CD14-positive monocyte (primary cell): ENCODE measurements at regions not wholly inside any gene's neighbourhood (a gene's known extent, or its start where the extent isn't known, plus 50 kb on each side); places are given as distances from the start of the nearest gene placed in this dataset.

Source experiments
- DNase-seq, 3 donors: peaks; one replicate each; pipeline ENCODE4 v3.0.0-alpha.2; 2011 to 2022
- H2AFZ ChIP-seq: 2 replicates; pipeline ENCODE4 v1.6.0; 2012; ENCODE audit warnings: mild to moderate bottlenecking, low read depth, low read length, inconsistent platforms; ENCODE audit not compliant: insufficient read depth, poor library complexity, severe bottlenecking
- H3K27ac ChIP-seq, 2 donors: 1 replicate in 1 of 2; 2 replicates in 1 of 2; pipeline ENCODE4 v1.5.1; 2012 to 2013; ENCODE audit warnings: low read length in 2 of 2, control low read depth in 1 of 2, inconsistent platforms in 1 of 2, low read depth in 1 of 2, mild to moderate bottlenecking in 1 of 2
- H3K27me3 ChIP-seq, 2 donors: one replicate each; pipeline versions ENCODE4 v1.6.0 to v1.6.1; 2011 to 2013; ENCODE audit warnings: low read length in 2 of 2; ENCODE audit not compliant: control insufficient read depth in 2 of 2, insufficient read depth in 2 of 2
- H3K36me3 ChIP-seq, 2 donors: replicated peaks in 1 of 2; 1 replicate in 1 of 2; 2 replicates in 1 of 2; pipeline versions ENCODE4 v1.5.1 to v1.6.1; 2012 to 2013; ENCODE audit warnings: low read length in 2 of 2, control low read depth in 1 of 2, inconsistent platforms in 1 of 2, mild to moderate bottlenecking in 1 of 2; ENCODE audit not compliant: insufficient read depth in 2 of 2, control insufficient read depth in 1 of 2
- H3K4me1 ChIP-seq, 2 donors: 1 replicate in 1 of 2; 2 replicates in 1 of 2; pipeline versions ENCODE4 v1.5.1 to v1.6.1; 2012 to 2013; ENCODE audit warnings: low read length in 2 of 2, control low read depth in 1 of 2, inconsistent platforms in 1 of 2, mild to moderate bottlenecking in 1 of 2, moderate library complexity in 1 of 2; ENCODE audit not compliant: insufficient read depth in 2 of 2, control insufficient read depth in 1 of 2
- H3K4me2 ChIP-seq: replicated peaks from 2 replicates; pipeline ENCODE3; 2012; ENCODE audit warnings: low read length, moderate library complexity, mild to moderate bottlenecking; ENCODE audit not compliant: poor library complexity, severe bottlenecking; ENCODE audit errors: extremely low read depth
- H3K4me3 ChIP-seq, 3 experiments: fragments of 200-600 bp in 1 of 3; sonication (generic) in 1 of 3; replicated peaks in 1 of 3; 1 replicate in 2 of 3; 2 replicates in 1 of 3; pipeline ENCODE4 v1.5.1; 2011 to 2013; ENCODE audit warnings: low read length in 3 of 3, mild to moderate bottlenecking in 3 of 3, control low read depth in 2 of 3, low read depth in 2 of 3, inconsistent platforms in 1 of 3, moderate library complexity in 1 of 3
- H3K79me2 ChIP-seq: 2 replicates; pipeline ENCODE4 v1.6.0; 2012; ENCODE audit warnings: mild to moderate bottlenecking, control low read depth, inconsistent platforms, low read length, moderate library complexity; ENCODE audit not compliant: insufficient read depth
- H3K9ac ChIP-seq: 2 replicates; pipeline ENCODE4 v1.6.0; 2017; ENCODE audit warnings: low read length, mild to moderate bottlenecking; ENCODE audit not compliant: insufficient read depth, poor library complexity, severe bottlenecking
- H3K9me3 ChIP-seq, 2 donors: replicated peaks in 1 of 2; 1 replicate in 1 of 2; 2 replicates in 1 of 2; pipeline versions ENCODE4 v1.5.1 to v1.6.1; 2012 to 2013; ENCODE audit warnings: low read length in 2 of 2, control low read depth in 1 of 2; ENCODE audit not compliant: control insufficient read depth in 1 of 2, insufficient read depth in 1 of 2
- H4K20me1 ChIP-seq: 2 replicates; pipeline ENCODE4 v1.6.0; 2012; ENCODE audit warnings: mild to moderate bottlenecking, low read length, control low read depth, moderate library complexity; ENCODE audit not compliant: insufficient read depth
- H3K27ac Mint-ChIP-seq, 7 donors: one replicate each; pipeline ENCODE4 v1.8.0; 2020; ENCODE audit warnings: mild to moderate bottlenecking in 7 of 7, mixed read lengths in 7 of 7, moderate library complexity in 6 of 7, inconsistent platforms in 2 of 7
- H3K27me3 Mint-ChIP-seq, 3 donors: one replicate each; pipeline ENCODE4 v1.8.0; 2021 to 2022; ENCODE audit warnings: low read depth in 3 of 3, mild to moderate bottlenecking in 3 of 3, mixed read lengths in 3 of 3, moderate library complexity in 3 of 3, inconsistent platforms in 1 of 3
- H3K36me3 Mint-ChIP-seq, 2 donors: one replicate each; pipeline ENCODE4 v1.8.0; 2020; ENCODE audit warnings: mixed read lengths in 2 of 2, inconsistent platforms in 1 of 2, mild to moderate bottlenecking in 1 of 2
- H3K4me1 Mint-ChIP-seq: one replicate; pipeline ENCODE4 v1.8.0; 2020; ENCODE audit warnings: mild to moderate bottlenecking, mixed read lengths
- H3K4me3 Mint-ChIP-seq, 2 donors: one replicate each; pipeline ENCODE4 v1.8.0; 2020; ENCODE audit warnings: mild to moderate bottlenecking in 2 of 2, mixed read lengths in 2 of 2, moderate library complexity in 1 of 2
- H3K9me3 Mint-ChIP-seq, 7 donors: one replicate each; pipeline ENCODE4 v1.8.0; 2020 to 2022; ENCODE audit warnings: mixed read lengths in 7 of 7, mild to moderate bottlenecking in 6 of 7, moderate library complexity in 6 of 7, inconsistent platforms in 2 of 7
- WGBS: methylation state at CpG from one replicate; pipeline ENCODE4 v1.1.5; 2013; ENCODE audit warnings: missing lambda C conversion rate; ENCODE audit not compliant: insufficient coverage; 5-methylcytosine and 5-hydroxymethylcytosine counted together
- intact Hi-C, 2 donors: fragments of 100-400 bp; cut with micrococcal nuclease; formaldehyde crosslinking; loops; one replicate each; pipeline versions ENCODE4 v1.15.0 to v1.15.1; 2023
- TF ChIP-seq, protein P1 (sequence below): fragments of 200-600 bp; IDR thresholded peaks from one replicate; pipeline ENCODE4 v1.8.0; 2022; ENCODE audit warnings: antibody characterized with exemption, mild to moderate bottlenecking

DNA sequence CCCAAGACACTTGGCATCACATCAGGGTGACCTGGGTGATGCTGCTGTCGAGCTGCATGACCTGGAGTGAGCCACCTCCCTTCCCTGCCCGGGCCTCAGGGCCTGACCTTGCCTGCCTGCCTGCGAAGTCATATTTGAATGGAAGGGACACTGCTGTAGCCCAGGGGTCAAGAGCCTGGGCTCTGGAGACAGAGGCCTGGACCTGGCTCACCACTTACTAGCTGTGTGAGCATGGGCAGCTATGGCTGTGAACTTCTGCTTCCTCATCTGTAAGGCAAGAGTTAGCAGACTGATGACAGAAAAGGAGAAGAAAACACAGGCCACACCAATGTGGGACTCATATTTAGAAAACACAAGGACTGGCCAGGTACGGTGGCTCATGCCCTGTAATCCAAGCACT lies 118.7 kb downstream of the ZFP36L2 start:
- Mint-ChIP-seq H3K4me1 (peaks cover 89% of the 10 kb centered on the region), H3K36me3 (peaks cover 2 to 6% of the 10 kb centered on the region in 2 donors), H3K27ac (peak overlapping the region; percentile 93 to 99 (median 98)), H3K4me3 (peak overlapping the region in 1 of 2 donors; percentile 27), H3K27me3 (peaks cover 0 to 5% (median 0%) of the 10 kb centered on the region in 3 donors), H3K9me3 (peaks cover 0 to 9% (median 0%) of the 10 kb centered on the region in 7 donors)
- Histone ChIP-seq H3K9ac (peak overlapping the region; percentile 10), H3K27me3 (no peaks in the 10 kb centered on the region), H3K36me3 (no peaks in the 10 kb centered on the region), H3K27ac (peak overlapping the region; percentile 84 to 89), H3K79me2 (no peaks in the 10 kb centered on the region), H3K4me3 (peak overlapping the region in 1 of 3 experiments; percentile 37), H3K4me1 (peaks cover 86 to 95% of the 10 kb centered on the region in 2 donors), H2AFZ (no peak overlapping the region), H3K4me2 (peak overlapping the region; percentile 4), H4K20me1 (no peaks in the 10 kb centered on the region), H3K9me3 (no peaks in the 10 kb centered on the region)
- 50% methylated on average over 3 of the region's 4 CpGs for WGBS
- TF ChIP-seq, protein P1, sequence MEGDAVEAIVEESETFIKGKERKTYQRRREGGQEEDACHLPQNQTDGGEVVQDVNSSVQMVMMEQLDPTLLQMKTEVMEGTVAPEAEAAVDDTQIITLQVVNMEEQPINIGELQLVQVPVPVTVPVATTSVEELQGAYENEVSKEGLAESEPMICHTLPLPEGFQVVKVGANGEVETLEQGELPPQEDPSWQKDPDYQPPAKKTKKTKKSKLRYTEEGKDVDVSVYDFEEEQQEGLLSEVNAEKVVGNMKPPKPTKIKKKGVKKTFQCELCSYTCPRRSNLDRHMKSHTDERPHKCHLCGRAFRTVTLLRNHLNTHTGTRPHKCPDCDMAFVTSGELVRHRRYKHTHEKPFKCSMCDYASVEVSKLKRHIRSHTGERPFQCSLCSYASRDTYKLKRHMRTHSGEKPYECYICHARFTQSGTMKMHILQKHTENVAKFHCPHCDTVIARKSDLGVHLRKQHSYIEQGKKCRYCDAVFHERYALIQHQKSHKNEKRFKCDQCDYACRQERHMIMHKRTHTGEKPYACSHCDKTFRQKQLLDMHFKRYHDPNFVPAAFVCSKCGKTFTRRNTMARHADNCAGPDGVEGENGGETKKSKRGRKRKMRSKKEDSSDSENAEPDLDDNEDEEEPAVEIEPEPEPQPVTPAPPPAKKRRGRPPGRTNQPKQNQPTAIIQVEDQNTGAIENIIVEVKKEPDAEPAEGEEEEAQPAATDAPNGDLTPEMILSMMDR: no peak
- peak; percentile 76 to 90 (median 87) for DNase-seq
- intact Hi-C loops: loop anchor here (1.0 to 10.0 kb wide), 6 partner anchors 25 to 293 kb away; partner anchors contain the start of gene ZFP36L2 (in 2 of the 2)

DNA sequence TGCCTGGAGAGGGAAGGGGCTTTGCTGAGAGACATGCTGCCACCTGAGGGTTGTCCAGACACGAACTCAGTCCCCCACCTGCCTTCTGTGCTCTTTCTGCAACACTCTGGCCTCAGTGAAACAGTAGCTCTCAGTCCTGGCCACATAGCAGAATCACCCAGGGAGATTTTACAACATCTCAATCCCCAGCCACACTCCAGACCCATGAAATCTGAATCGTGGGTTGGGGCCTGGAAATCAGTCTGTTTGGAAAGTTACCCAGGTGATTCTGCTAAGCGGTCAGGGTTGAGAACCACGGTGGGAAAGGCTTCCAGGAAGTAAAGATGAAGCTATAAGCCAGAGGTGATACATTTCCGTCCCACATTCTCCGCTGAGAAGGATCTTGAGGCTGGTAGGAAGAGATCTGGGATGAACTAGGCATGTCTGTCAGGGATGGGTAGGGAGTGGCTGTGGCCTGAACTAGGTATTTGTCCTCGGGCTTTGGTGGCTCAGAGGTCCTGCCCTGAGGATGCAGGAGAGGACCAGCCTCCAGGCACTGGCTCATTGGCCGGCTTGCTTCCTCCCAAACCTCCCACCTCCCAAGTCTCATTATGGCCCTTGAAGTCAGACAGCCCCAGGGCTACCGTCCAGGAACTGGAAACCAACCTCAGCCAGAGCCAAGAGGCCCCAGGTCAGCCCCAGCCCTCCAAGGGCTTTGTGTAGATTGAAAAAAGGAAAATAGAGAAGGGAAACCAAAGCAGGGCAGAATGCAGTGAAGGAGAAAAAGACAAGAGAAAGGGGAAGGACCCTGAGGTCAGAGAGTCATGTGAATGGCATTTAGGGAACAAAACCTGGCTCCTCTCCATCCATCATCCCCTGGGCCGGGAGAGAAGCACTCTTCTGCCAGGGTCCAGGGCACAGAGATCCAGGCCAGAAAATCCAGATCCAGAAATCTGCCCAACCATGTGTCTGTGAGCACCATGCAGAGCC lies 119.6 kb downstream of the ZFP36L2 start:
- Histone ChIP-seq H3K9me3 (no peaks in the 10 kb centered on the region), H3K36me3 (no peaks in the 10 kb centered on the region), H3K9ac (peak overlapping the region; percentile 34), H4K20me1 (no peaks in the 10 kb centered on the region), H3K79me2 (no peaks in the 10 kb centered on the region), H2AFZ (no peak overlapping the region), H3K27ac (peak overlapping the region; percentile 84 to 89), H3K4me1 (peaks cover 88 to 95% of the 10 kb centered on the region in 2 donors), H3K27me3 (no peaks in the 10 kb centered on the region), H3K4me3 (peak overlapping the region in 1 of 3 experiments; percentile 58), H3K4me2 (peak overlapping the region; percentile 48)
- Mint-ChIP-seq H3K4me1 (peaks cover 91% of the 10 kb centered on the region), H3K27me3 (peaks cover 0 to 5% (median 0%) of the 10 kb centered on the region in 3 donors), H3K36me3 (peaks cover 2 to 6% of the 10 kb centered on the region in 2 donors), H3K9me3 (peaks cover 0 to 9% (median 0%) of the 10 kb centered on the region in 7 donors), H3K4me3 (peak overlapping the region; percentile 51 to 67), H3K27ac (peak overlapping the region; percentile 93 to 99 (median 98))
- intact Hi-C loops: loop anchor here (1.0 to 10.0 kb wide), 6 partner anchors 25 to 292 kb away; partner anchors contain the start of gene ZFP36L2 (in 2 of the 2)
- TF ChIP-seq, protein P1: no peak
- DNase-seq: peak; percentile 70 to 88 (median 86)
- WGBS: 7% methylated on average over 5 of the region's 10 CpGs
